ENCODE measurements at regions not wholly inside any gene's neighbourhood (a gene's known extent, or its start where the extent isn't known, plus 50 kb on each side); places are given as distances from the start of the nearest gene placed in this dataset.

DNA sequence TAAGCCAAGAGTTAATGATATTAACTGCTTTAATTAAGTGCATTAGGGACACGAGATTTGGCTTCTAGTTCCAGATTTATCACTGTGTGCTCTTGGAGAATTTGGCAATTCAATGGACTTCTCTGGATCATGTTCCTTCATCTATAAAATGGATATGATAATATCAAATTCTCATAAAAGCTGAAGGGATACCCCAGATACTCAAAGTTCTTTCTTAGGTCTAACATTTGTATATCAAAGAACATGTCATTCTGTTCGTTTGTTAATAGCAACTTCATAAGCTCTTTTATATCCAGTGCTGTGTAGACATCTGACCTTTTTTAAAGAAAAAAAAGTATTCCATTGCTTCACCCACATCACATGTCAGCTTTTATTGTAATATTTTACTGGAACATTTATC is 54.6 kb upstream of the HDAC9 start:
- Histone ChIP-seq H3K79me2 (ENCODE audit: control insufficient read depth, insufficient read depth, low read length) (no peaks in the 10 kb centered on the region), H4K20me1 (replicated peaks; ENCODE audit: control insufficient read depth, extremely low read depth, insufficient read depth, low read length) (no peaks in the 10 kb centered on the region), H3K27ac (ENCODE audit: insufficient read depth, low read depth, low read length) (no peak overlapping the region), H3K36me3 (ENCODE audit: control insufficient read depth in 2 of 2, extremely low read depth in 1 of 2, insufficient read depth in 2 of 2, low read length in 2 of 2) (no peaks in the 10 kb centered on the region), H3K4me3 (replicated peaks in 1 of 3; ENCODE audit: insufficient read depth in 1 of 3, low read depth in 1 of 3, low read length in 3 of 3) (no peak overlapping the region), H3K4me2 (ENCODE audit: insufficient read depth, low read length) (no peak overlapping the region), H3K9me1 (replicated peaks; ENCODE audit: control insufficient read depth, extremely low read depth, insufficient read depth, low read length) (no peaks in the 10 kb centered on the region), H3K4me1 (ENCODE audit: control insufficient read depth, extremely low read depth, insufficient read depth, low read length) (no peaks in the 10 kb centered on the region), H3K9ac (replicated peaks; ENCODE audit: extremely low read depth, insufficient read depth, low read length) (no peak overlapping the region), H2AFZ (ENCODE audit: low read depth, low read length) (no peak overlapping the region), H3K27me3 (ENCODE audit: control insufficient read depth in 2 of 2, insufficient read depth in 2 of 2, low read length in 2 of 2) (no peaks in the 10 kb centered on the region), H3K9me3 (replicated peaks; ENCODE audit: control insufficient read depth, insufficient read depth, low read length) (no peaks in the 10 kb centered on the region)
- CTCF ChIA-PET = no interaction called here
- TF ChIP-seq MYC (IDR thresholded peaks at IDR 0.05; ENCODE audit: low read depth, low read length) (no peak), POLR2AphosphoS5 (IDR thresholded peaks at IDR 0.05; ENCODE audit: insufficient read depth, low read depth, low read length) (no peak), JUN (IDR thresholded peaks at IDR 0.05; ENCODE audit: borderline replicate concordance, insufficient read depth, insufficient read length, low read depth) (no peak), POLR2A (IDR thresholded peaks at IDR 0.05; ENCODE audit: low read depth, low read length) (no peak), FOS (IDR thresholded peaks at IDR 0.05; ENCODE audit: borderline replicate concordance, insufficient read depth, low read length) (no peak), GATA2 (IDR thresholded peaks at IDR 0.05; ENCODE audit: insufficient read depth, insufficient read length, low read depth, low read length) (no peak), EZH2 (IDR thresholded peaks at IDR 0.05; ENCODE audit: borderline replicate concordance, low read depth, low read length, severe bottlenecking) (no peak)
- TF ChIP-seq, protein P1, sequence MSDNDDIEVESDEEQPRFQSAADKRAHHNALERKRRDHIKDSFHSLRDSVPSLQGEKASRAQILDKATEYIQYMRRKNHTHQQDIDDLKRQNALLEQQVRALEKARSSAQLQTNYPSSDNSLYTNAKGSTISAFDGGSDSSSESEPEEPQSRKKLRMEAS (IDR thresholded peaks at IDR 0.05; ENCODE audit: insufficient read depth, insufficient read length) = no peak
- TF ChIP-seq, protein P2, sequence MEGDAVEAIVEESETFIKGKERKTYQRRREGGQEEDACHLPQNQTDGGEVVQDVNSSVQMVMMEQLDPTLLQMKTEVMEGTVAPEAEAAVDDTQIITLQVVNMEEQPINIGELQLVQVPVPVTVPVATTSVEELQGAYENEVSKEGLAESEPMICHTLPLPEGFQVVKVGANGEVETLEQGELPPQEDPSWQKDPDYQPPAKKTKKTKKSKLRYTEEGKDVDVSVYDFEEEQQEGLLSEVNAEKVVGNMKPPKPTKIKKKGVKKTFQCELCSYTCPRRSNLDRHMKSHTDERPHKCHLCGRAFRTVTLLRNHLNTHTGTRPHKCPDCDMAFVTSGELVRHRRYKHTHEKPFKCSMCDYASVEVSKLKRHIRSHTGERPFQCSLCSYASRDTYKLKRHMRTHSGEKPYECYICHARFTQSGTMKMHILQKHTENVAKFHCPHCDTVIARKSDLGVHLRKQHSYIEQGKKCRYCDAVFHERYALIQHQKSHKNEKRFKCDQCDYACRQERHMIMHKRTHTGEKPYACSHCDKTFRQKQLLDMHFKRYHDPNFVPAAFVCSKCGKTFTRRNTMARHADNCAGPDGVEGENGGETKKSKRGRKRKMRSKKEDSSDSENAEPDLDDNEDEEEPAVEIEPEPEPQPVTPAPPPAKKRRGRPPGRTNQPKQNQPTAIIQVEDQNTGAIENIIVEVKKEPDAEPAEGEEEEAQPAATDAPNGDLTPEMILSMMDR (IDR thresholded peaks at IDR 0.05; ENCODE audit: extremely low read depth in 1 of 2, insufficient read depth in 1 of 2, low read depth in 1 of 2, low read length in 2 of 2) = no peak
- FAIRE-seq (no peak), DNase-seq (ENCODE audit: low read depth, low spot score) (no peak)
- no TSS peak for BruUV-seq (replicated peaks)
- dilution Hi-C loops (cut with MboI; ENCODE audit: extremely low pct_ligation_motif_present, low sequenced_read_pairs) (no loop called here), intact Hi-C loops (cut with micrococcal nuclease) (no loop called here)
- POLR2A ChIA-PET = no interaction called here

Data from endothelial cell of umbilical vein (primary cell).